SIG-M5 (cell line): ENCODE measurements at regions not wholly inside any gene's neighbourhood (a gene's known extent, or its start where the extent isn't known, plus 50 kb on each side); places are given as distances from the start of the nearest gene placed in this dataset.
"Not testable (repeated sequence)": the region's sequence is repeated elsewhere in the genome, so short reads cannot be mapped to it uniquely, and the experiment has no call there.

Experiments
- DNase-seq: peaks from one replicate; lab custom pipeline; 2025; lab: John Stamatoyannopoulos, UW

DNA sequence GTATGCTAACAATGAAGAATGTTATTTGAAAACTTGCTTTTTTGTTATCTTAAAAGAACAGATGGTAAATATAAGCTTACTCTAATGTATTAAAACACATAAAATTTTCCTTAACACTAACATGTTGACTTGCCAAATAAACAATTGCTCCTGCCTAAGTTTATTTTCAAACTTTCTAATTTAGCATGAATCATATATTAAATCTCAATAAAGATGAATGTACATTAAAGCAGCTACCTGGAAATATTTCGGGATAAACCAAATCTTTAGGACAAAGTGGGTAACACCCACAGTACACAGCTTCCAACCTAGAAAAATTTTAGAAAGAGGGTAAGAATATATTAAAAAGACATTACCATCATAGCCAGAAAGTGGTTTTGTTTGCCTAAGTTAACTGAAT lies 567.4 kb downstream of the ZEB2 start:
- no peak for DNase-seq

DNA sequence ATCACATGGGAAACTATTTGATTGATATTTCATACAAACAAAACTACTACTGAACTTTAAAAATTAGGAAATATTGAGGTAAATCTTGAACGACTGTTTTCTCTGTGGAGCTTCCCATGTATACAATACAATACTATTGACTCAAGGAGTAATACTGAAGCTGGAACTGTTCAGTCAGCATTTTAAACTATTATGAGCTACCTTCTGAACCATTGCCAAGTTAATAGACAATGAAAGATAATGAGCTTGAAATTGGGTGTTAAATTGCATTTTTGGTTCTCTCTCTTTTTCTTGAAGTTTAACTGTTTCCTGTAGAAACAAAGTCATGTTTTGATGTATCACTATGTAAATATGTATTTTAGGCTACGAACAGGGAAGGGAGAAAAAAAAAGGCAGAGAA lies 569.2 kb downstream of the ZEB2 start:
- no peak for DNase-seq

DNA sequence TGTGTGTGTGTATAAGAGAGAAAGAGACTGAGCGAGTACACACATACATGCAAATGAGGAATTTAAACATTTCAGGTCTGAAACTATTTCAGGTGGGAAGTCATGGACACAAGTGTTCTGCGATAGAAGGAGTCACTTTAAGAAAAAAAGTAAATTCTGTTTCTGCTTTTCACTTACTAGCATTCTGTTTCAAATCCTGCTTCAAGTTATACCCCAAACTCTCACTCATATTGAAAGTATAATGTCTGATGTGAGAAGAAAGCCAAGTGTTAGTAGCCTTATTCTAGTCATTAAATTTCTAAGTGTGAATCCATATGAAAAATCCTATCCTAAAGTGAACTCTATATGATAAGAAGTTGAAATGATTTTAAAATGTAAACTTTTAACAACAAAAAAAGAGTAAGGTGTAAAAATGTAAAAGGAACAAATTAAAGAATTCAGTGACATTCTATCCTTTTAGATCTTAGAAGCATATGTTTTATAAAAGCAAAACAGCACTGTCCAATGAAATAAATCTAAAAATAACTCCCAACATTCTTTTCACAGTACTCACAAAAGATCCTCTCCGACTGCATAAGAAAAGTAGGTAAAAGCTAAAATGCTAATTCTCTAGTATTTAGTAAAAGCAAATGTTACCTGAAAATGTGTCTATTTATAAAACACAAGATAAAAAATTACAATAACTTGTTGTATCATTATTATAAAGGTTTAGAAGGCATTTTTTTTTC lies 570.6 kb downstream of the ZEB2 start:
- DNase-seq = no peak

DNA sequence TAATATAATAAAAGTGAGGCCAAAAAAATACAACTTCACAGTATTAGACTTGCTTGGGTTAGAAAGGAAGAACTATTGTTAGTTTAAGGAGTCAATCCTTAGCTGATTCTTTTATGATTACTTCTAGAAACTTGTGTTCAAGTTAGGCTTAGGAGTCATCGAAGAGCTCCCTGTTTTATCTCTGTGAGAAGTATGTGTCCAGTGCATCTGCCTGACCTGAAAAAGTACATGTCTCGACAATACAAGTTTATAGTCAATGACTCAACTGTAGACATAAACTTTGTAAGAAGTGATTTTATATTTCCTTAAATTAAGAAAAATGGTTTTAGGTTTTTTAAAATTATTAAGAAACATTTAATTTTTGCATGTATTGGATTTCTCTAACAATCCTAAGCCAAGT lies 571.2 kb downstream of the ZEB2 start:
- DNase-seq = no peak

DNA sequence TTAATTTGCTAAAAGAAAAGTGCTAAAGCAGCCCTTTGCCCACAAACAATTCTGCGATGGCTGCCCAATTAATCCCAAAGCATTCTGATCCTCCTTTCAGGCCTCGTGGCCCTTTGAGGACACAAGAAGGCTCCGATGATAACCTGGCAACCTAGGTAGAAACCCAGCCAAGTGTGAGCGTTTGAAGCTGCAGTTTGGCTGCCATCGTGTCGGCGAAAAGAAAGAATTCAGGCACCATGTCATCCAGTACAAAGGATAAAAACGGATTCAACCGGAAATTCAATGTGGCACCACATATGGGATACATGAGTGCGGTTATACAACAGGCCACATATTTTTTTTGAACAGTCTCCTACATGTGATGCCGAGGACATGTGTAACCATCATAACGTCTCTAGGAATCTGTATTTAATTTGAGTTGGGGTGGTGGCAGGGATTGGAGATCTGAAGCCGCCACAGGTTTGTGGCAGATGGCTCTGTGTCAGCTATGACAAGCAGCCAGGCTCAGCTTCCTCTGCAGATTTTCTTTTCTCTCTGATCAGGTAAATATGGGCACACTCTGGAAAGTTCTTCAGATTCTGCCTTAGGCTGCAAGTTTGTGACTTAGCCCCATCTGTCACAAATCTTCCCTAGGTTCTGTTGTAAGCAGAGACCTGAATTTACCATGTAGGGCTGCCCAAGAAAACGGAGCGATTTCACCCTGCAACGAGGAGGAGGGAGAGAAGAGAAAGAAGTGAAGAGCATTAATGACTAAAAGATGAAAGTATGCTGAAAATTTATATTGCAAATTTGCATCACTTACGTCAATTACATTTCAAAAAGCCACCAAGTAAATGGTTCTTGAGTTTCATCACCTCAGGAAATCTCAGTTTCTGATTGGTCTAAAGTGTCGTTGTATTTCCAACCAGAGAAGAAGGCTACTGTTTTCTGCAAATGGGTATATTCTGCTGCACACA lies 573.2 kb downstream of the ZEB2 start:
- no peak for DNase-seq

DNA sequence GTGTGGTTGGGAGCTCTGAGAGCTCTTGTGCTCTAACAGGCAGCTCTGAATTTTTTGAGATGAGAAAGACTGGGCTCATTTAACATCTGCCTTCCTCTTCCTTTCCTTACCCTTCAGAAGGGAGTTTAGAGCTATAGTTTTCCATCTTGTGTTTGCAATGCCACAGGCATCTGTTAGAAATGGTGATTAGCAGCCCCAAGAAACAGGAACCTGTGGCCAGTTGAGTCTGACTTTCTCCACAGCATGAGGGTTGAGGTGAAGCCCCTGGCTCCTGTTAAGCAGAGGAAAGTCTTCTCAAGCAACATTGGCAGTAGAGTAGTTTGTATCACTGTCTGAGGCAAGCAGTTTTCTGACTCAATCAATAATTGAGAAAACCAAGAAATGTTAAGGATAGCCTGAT lies 577.4 kb downstream of the ZEB2 start:
- no peak for DNase-seq

DNA sequence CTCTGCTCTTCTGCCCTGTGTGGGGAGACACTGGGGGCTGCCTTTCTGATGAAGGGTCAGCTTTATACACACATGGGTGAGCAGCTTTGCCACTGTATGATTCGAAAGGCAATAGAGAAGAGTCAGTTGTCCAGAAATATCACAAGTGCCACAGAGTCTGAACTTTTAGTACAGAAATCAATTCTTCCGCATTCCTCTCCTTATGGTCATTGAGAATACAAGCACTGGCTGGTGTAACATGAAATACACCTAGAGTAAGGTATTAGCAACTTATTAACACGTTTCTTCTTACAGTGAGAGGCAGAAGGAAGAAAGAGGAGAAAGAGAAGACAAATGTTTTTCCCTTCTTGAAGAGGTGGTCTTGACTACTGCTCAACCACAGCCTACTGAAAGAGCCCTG lies 579.2 kb downstream of the ZEB2 start:
- no peak for DNase-seq

DNA sequence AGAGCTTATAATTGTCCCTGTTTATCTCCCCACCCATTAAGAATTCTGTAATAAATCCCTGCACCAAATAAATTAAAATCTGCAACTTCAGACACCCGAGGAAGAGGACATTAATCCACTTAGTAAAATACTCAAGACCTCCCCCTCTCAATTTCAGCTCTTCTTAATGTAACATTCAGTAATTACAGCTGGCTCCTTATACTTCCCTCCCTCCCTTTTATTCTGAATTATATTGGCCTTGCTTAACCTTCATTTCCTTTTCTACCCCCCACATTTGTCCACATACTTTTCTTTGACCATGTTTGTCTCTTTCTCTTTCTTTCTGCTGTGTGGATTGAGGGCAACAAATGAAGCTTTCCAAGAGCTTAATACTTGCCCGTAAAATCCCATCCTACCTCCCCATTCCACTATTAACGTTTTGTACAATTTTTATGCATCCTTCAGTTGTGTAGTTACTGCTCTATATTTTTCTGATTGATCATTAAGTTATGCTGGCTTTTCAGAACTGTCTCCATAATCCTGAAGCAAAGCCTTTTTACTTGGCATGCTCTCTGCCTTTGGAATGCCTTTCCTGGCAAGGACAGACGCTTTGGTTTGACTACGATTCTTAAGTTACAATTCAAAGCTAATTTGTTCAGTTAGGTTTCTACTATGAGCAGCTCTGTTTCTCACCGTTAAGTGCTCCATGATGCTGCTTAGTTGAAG lies 580.1 kb downstream of the ZEB2 start:
- DNase-seq = no peak

DNA sequence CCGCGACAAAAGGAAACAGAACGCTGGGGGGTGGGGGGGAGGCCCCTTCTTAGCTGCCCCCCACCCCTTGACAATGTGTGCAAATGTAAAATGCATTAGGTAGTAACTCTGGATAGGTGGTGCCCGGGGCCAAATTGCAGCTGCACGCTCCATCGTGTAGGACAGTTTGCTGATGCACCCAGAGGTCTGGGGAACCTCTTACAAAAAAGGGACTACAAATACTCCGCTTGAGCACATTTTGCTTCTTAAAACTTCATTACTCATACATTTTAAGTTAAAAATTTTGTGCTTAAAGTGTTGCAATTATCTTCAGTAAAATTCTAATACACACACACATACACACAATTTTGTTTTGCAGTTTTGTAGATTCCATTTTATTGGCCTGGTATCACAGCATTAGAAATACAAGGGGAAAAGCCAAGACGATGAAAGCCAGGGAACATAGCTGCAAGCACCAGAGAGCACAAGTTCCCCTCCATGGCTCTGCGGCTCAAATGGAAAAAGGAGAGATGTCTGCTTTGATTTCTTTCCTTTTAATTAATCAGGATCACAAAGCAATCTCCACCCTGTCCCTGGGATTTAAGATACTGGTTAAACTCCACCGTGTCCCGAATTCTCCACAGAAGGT lies 582.1 kb downstream of the ZEB2 start:
- no peak for DNase-seq

DNA sequence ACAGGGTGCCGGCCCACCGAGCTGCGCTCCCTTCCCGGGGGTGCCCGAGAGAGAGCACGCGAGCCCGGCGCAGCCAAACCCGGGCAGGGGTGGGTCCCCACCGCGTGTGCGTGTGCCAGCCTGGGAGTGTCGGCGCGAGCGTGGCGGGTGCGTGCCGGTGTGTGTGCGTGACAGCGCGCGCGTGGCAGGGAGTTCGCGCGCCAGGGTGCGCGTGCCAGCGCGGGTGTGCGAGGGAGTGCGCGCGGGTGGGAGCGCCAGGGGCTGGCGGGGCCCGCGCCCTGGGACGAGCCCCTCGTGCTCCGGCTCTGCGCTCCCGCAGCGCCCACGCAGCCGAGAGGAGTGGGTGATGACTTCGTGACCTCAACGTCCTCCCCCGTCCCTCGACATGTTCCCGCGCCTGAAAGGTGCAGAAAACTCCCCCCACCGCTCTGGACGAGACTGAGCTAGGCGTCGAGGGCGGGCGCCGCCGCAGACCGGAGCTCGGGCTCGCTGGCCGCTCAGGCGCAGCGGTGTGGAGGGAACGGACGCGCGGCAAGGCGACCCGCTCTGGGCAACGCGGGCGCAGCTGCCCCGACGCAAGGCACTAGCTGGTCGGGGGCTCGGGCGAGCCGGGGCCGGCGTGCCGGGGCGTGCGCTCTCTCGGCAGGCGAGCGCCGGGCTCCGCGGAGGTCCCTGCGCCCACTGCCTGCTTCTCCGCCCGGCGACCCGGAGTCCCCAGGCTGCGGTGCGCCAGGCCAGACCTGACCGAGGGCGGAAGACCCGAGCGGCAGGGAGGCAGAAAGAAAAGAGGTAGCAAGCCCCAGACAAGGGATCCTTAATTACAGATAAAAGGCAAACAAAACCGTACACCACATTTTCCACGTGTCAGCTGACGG lies 582.8 kb downstream of the ZEB2 start:
- DNase-seq = no peak

DNA sequence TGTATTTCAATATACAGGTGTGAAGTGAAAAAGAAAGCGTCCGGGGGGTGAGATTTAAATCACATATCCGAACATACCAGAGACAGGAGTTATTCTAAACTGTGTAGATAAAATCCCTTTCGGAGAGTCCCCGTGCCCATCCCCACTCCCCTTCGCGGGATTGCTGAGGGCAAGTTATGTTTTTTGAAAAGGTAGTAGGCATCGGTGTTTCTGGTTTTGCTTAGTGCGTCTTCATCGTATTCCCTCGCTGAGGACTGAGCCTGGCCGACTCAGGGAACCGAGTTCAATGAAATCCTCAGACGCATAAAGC lies 583.4 kb downstream of the ZEB2 start:
- DNase-seq = no peak

DNA sequence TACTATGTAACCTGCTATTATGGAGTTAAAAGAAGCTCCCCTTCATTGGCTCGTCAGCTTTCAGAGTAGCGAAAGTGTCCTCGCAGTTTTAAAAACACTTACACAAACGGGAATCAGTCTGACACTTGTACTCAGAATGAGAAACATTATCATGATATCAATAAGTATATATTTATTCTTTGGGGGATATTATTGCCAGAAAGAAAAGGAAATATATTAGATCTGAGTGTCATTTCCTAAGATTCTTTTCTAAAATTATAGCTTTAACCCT lies 584.5 kb downstream of the ZEB2 start:
- no peak for DNase-seq

DNA sequence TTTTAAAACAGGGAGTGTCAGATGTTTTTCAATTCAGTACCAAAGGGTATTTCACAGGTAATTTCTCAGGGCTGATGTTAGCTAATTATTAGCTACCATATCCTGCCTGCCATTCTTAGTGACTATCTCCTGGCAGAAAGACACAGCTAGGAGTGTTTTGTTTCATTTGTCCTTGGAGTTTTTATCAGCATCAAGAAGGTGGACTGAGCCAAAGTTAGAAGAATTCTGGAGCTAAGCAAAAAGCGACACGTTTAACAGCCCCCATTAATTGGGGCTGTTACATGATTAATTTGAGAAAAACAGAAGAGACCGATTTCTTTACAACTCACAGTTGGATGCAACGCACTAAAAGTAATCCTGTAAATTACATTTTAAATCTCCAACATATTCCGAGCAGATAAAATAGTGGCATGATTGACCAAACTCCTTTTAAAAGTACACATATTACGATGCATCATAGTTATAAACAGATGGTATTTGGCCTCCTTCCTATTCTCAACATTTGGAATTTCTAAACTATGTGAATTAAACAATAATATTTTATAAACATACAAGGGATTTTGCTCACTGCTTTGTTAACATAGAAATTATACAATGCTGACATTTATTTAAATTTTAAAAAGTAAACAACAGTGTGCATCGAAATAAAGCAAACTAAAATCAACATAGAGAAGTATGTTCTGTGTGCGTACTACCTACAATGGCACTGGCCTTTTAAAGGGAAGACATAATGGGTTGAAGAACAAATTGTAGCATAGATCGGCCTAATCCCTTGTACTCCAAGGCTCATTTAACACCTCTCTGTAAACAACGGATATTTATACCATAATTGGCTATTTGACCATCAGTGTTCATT lies 585.1 kb downstream of the ZEB2 start:
- DNase-seq = no peak

DNA sequence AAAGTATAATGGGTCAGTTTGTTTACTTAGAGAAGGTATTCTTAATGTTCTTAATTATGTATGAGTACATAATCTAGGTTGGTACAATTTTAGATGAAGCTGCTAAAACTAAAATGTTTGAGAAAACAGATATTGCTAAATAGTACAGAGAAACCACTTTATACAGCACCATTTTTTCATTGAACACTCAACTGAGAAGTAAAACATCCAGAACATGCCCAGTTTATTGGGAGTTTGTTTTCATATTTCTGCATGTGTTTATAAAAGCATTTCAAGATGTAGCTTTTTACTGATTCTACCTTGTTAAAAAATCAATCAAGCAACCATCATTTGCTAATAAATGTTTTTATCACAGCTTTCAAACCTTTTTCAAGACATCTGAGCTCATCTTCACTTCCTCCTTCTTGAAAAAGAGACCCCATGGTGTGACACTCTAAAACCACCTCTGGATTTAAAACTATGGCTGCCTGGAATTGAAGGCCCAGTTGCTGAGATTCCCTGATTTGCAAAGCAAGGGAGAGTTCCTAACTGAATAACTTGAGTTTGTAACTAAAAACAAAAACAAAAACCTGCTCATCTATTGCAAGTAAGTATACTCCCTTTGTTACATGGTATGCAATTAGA lies 585.9 kb downstream of the ZEB2 start:
- no peak for DNase-seq

DNA sequence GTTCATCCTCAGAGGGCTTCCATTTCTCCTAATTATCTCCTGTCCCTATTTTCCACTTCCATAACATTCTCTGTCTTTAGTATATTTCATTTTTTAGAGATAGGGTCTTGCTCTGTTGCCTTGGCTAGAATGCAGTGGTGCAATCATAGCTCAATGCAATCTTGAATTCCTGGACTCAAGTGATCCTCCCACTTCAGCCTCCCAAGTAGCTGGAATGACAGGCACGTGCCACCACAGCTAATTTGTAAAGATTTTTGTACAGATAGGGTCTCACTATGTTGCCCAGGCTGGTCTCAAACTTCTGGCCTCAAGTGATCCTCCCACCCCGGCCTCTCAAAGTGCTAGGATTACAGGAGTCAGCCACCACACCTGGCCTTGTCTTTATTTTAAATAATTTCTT lies 589.0 kb downstream of the ZEB2 start:
- no peak for DNase-seq

DNA sequence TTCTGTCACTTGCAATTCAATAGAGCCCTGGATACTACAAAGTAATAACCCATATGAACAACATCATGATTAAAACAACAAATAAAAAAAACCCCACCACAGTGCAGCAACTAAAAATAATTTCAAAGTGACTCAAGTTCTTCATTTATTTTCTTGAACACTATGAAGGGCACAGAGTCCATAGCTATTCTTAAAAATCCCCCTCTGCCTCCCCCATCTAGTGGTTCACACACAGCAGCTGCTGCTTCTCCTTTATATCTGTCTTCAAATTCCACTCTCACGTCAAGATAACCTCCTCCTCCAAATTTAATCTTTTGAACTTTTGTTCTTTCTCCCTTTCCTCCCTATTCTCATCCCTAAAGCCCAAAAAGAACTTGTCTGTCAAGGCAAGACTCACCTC lies 591.3 kb downstream of the ZEB2 start:
- no peak for DNase-seq

DNA sequence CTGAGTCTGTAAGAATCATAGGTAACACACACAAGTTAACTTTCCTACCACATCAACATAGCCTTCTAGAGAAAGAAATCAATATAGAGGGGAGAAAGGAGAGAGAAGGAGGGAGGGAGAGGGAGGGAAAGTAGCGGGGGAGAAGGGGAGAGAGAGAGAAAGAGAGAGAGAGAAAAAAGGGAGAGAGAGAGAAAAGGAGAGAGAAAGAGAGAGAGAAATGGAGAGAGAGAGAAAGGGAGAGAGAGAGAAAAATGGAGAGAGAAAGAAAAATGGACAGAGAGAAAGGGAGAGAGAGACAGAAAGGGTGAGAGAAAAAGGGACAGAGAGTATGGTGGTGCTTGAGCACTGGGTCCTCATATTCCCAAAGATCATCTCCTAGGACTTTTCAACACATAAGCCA lies 591.7 kb downstream of the ZEB2 start:
- DNase-seq = no peak

DNA sequence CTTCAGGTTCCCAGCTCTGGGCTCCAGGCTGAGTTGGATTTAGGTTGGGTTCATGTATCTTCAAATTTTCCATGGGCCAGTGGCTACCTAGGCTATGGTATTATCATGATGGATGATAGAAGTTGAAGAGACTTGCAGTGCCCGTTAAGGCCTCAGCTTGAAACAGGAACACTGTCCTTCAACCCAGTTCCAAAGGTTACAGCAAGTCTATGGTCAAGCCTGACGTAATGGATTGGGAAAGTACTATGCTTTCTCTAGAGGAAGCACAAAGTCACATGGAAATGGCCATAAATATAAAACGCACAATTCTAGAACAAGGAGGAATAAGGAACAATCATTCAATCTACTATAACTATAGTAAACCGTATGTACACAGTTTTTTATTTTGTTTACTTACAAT lies 593.2 kb downstream of the ZEB2 start:
- no peak for DNase-seq

DNA sequence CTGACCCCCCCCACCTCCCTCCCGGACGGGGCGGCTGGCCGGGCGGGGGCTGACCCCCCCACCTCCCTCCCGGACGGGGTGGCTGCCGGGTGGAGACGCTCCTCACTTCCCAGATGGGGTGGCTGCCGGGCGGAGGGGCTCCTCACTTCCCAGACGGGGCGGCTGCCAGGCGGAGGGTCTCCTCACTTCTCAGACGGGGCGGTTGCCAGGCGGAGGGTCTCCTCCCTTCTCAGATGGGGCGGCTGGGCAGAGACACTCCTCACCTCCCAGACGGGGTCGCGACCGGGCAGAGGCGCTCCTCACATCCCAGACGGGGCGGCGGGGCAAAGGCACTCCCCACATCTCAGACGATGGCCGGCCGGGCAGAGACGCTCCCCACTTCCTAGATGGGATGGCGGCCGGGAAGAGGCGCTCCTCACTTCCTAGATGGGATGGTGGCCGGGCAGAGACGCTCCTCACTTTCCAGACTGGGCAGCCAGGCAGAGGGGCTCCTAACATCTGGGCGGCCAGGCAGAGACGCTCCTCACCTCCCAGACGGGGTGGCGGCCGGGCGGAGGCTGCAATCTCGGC lies 597.6 kb downstream of the ZEB2 start:
- not testable (repeated sequence) for DNase-seq

DNA sequence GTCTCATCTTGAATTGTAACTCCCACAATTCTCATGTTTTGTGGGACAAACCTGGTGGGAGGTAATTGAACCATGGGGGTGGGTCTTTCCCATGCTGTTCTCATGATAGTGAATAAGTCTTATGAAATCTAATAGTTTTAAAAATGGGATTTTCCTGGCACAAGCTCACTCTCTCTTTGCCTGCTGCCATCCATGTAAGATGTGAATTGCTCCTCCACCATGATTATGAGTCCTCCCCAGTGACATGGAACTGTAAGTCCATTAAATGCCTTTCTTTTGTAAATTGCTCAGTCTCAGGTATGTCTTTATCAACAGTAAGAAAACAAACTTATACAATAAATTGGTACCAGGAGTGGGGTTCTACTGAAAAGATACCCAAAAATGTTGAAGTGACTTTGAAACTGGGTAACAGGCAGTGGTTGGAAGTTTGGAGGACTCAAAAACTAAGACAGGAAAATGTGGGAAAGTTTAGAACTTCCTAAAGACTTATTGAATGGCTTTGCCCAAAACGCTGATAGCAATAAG lies 601.4 kb downstream of the ZEB2 start:
- DNase-seq = no peak
